ENCODE measurements at regions not wholly inside any gene's neighbourhood (a gene's known extent, or its start where the extent isn't known, plus 50 kb on each side); places are given as distances from the start of the nearest gene placed in this dataset.

- no peak for TF ChIP-seq CTCF (IDR thresholded peaks at IDR 0.05)
- TF ChIP-seq EP300 (IDR thresholded peaks at IDR 0.05): no peak
- no peak for TF ChIP-seq POLR2AphosphoS5 (IDR thresholded peaks at IDR 0.05)
- TF ChIP-seq POLR2A (IDR thresholded peaks at IDR 0.05): no peak
Observed at GRCh38 chr14:38137005-38137404, 70.7 kb upstream of the SSTR1 start.
